ENCODE measurements at regions not wholly inside any gene's neighbourhood (a gene's known extent, or its start where the extent isn't known, plus 50 kb on each side); places are given as distances from the start of the nearest gene placed in this dataset.

- CTCF ChIA-PET, result no interaction called here
- no peak overlapping the region for H3K27ac ChIP-seq (ENCODE audit: low read depth, low read length)
- POLR2A ChIA-PET, result no interaction called here
These were observed 182.6 kb upstream of the CHAC2 start for GRCh38 chr2:53584986-53585385.

GRCh38 chr2:53583583-53583982, 184.0 kb upstream of the CHAC2 start:
- no peak overlapping the region for H3K27ac ChIP-seq (ENCODE audit: low read depth, low read length)
- no peaks in the 10 kb centered on the region; the same call in 1 of the 2 replicates for H3K9me3 ChIP-seq (ENCODE audit: control insufficient read depth, insufficient read depth, low read length)
- no peaks in the 10 kb centered on the region for H3K27me3 ChIP-seq (ENCODE audit: control insufficient read depth, insufficient read depth, low read length)
- DNase-seq (ENCODE audit: low read depth, low spot score), result no peak
- H3K4me3 ChIP-seq (ENCODE audit: low read depth, low read length), result no peak overlapping the region
- ChIA-PET CTCF (no interaction called here), POLR2A (no interaction called here)
- TF ChIP-seq CTCF (IDR thresholded peaks at IDR 0.05; ENCODE audit: low read depth, low read length), result no peak

More at GRCh38 chr2:53584986-53585385, 182.6 kb upstream of the CHAC2 start:
- no peak overlapping the region for H3K4me3 ChIP-seq (ENCODE audit: low read depth, low read length)
- no peaks in the 10 kb centered on the region; the same call in 1 of the 2 replicates for H3K9me3 ChIP-seq (ENCODE audit: control insufficient read depth, insufficient read depth, low read length)
- DNase-seq (ENCODE audit: low read depth, low spot score), result no peak
- no peak for TF ChIP-seq CTCF (IDR thresholded peaks at IDR 0.05; ENCODE audit: low read depth, low read length)
- no peaks in the 10 kb centered on the region for H3K27me3 ChIP-seq (ENCODE audit: control insufficient read depth, insufficient read depth, low read length)

GRCh38 chr2:53582556-53582955, 185.0 kb upstream of the CHAC2 start:
- Histone ChIP-seq H3K4me3 (ENCODE audit: low read depth, low read length) (no peak overlapping the region), H3K27ac (ENCODE audit: low read depth, low read length) (no peak overlapping the region), H3K27me3 (ENCODE audit: control insufficient read depth, insufficient read depth, low read length) (no peaks in the 10 kb centered on the region), H3K9me3 (ENCODE audit: control insufficient read depth, insufficient read depth, low read length) (no peaks in the 10 kb centered on the region; the same call in 1 of the 2 replicates)
- DNase-seq (ENCODE audit: low read depth, low spot score), result no peak
- ChIA-PET CTCF (no interaction called here), POLR2A (interaction anchor here (1.2 kb wide), 1 partner anchor 152 kb away, joined by 5 read pairs; no protein-coding TSS in a partner anchor)
- no peak for TF ChIP-seq CTCF (IDR thresholded peaks at IDR 0.05; ENCODE audit: low read depth, low read length)

GRCh38 chr2:53576166-53576565, 191.4 kb upstream of the CHAC2 start:
- H3K27ac ChIP-seq (ENCODE audit: low read depth, low read length), result no peak overlapping the region
- ChIA-PET CTCF (no interaction called here), POLR2A (no interaction called here)
- no peaks in the 10 kb centered on the region for H3K27me3 ChIP-seq (ENCODE audit: control insufficient read depth, insufficient read depth, low read length)
- H3K4me3 ChIP-seq (ENCODE audit: low read depth, low read length), result no peak overlapping the region
- no peaks in the 10 kb centered on the region for H3K9me3 ChIP-seq (ENCODE audit: control insufficient read depth, insufficient read depth, low read length)
- DNase-seq (ENCODE audit: low read depth, low spot score), result no peak
- TF ChIP-seq CTCF (IDR thresholded peaks at IDR 0.05; ENCODE audit: low read depth, low read length), result no peak

GRCh38 chr2:53575721-53576124, 191.9 kb upstream of the CHAC2 start:
- no peak overlapping the region for H3K4me3 ChIP-seq (ENCODE audit: low read depth, low read length)
- DNase-seq (ENCODE audit: low read depth, low spot score), result no peak
- H3K27ac ChIP-seq (ENCODE audit: low read depth, low read length), result no peak overlapping the region
- TF ChIP-seq CTCF (IDR thresholded peaks at IDR 0.05; ENCODE audit: low read depth, low read length), result no peak
- ChIA-PET CTCF (no interaction called here), POLR2A (interaction anchor here (0.6 kb wide), 1 partner anchor 62 kb away, joined by 5 read pairs; no protein-coding TSS in a partner anchor)
- no peaks in the 10 kb centered on the region for H3K27me3 ChIP-seq (ENCODE audit: control insufficient read depth, insufficient read depth, low read length)
- no peaks in the 10 kb centered on the region for H3K9me3 ChIP-seq (ENCODE audit: control insufficient read depth, insufficient read depth, low read length)

Measured in AG04450 (cell line).